A172 (cell line): ENCODE measurements at regions not wholly inside any gene's neighbourhood (a gene's known extent, or its start where the extent isn't known, plus 50 kb on each side); places are given as distances from the start of the nearest gene placed in this dataset.
"Not testable (repeated sequence)": the region's sequence is repeated elsewhere in the genome, so short reads cannot be mapped to it uniquely, and the experiment has no call there.

ENCODE experiments used
- DNase-seq: peaks from one replicate; pipeline ENCODE4 v3.0.0-alpha.2; 2015; ENCODE audit warnings: low spot score

GRCh38 chr11:91326751-91327150 lies 897.9 kb upstream of the FAT3 start:
- DNase-seq: no peak

GRCh38 chr11:91326280-91326679 lies 898.3 kb upstream of the FAT3 start:
- no peak for DNase-seq

GRCh38 chr11:91314521-91314920 lies 910.1 kb upstream of the FAT3 start:
- DNase-seq: no peak

GRCh38 chr11:91312541-91312940 lies 912.1 kb upstream of the FAT3 start:
- no peak for DNase-seq

- no peak for DNase-seq
Measured at GRCh38 chr11:91310085-91310484, 914.5 kb upstream of the FAT3 start.

GRCh38 chr11:91308069-91308468 lies 916.5 kb upstream of the FAT3 start:
- DNase-seq: no peak

GRCh38 chr11:91305402-91305801 lies 919.2 kb upstream of the FAT3 start:
- DNase-seq: no peak

GRCh38 chr11:91303749-91304148 lies 920.9 kb upstream of the FAT3 start:
- DNase-seq: no peak

- DNase-seq: peak; percentile 48
Measured at GRCh38 chr11:91299980-91300379, 924.6 kb upstream of the FAT3 start.

- DNase-seq: no peak
Measured at GRCh38 chr11:91296629-91297028, 928.0 kb upstream of the FAT3 start.

GRCh38 chr11:91295591-91295990 lies 929.0 kb upstream of the FAT3 start:
- no peak for DNase-seq

GRCh38 chr11:91293119-91293518 lies 931.5 kb upstream of the FAT3 start:
- DNase-seq: no peak

- DNase-seq: no peak
Measured at GRCh38 chr11:91272089-91272488, 952.5 kb upstream of the FAT3 start.

GRCh38 chr11:91268512-91269295 lies 955.9 kb upstream of the FAT3 start:
- DNase-seq: not testable (repeated sequence)

GRCh38 chr11:91265946-91266345 lies 958.7 kb upstream of the FAT3 start:
- DNase-seq: peak; percentile 2

- DNase-seq: no peak
Measured at GRCh38 chr11:91264481-91264880, 960.1 kb upstream of the FAT3 start.

- no peak for DNase-seq
Measured at GRCh38 chr11:91263496-91264365, 960.9 kb upstream of the FAT3 start.

- DNase-seq: no peak
Measured at GRCh38 chr11:91261513-91261912, 963.1 kb upstream of the FAT3 start.

GRCh38 chr11:91258876-91259275 lies 965.7 kb upstream of the FAT3 start:
- no peak for DNase-seq

- DNase-seq: no peak
Measured at GRCh38 chr11:91257667-91258066, 967.0 kb upstream of the FAT3 start.

- DNase-seq: peak; percentile 10
Measured at GRCh38 chr11:91248199-91248807, 976.3 kb upstream of the FAT3 start.

- no peak for DNase-seq
Measured at GRCh38 chr11:91247009-91247735, 977.4 kb upstream of the FAT3 start.
